ENCODE measurements at regions not wholly inside any gene's neighbourhood (a gene's known extent, or its start where the extent isn't known, plus 50 kb on each side); places are given as distances from the start of the nearest gene placed in this dataset.

GRCh38 chr7:117929237-117929636, 56.0 kb upstream of the CTTNBP2 start:
- H3K9me3 Mint-ChIP-seq: peaks cover 3 to 7% (median 3%) of the 10 kb centered on the region in 3 donors
- H3K36me3 Mint-ChIP-seq: no peaks in the 10 kb centered on the region
- H3K4me3 Mint-ChIP-seq: no peak overlapping the region
- no peaks in the 10 kb centered on the region for H3K4me1 Mint-ChIP-seq
- H3K27ac Mint-ChIP-seq: no peak overlapping the region
- no peaks in the 10 kb centered on the region for H3K27me3 Mint-ChIP-seq

- no peaks in the 10 kb centered on the region for H3K4me1 Mint-ChIP-seq
- H3K4me3 Mint-ChIP-seq: no peak overlapping the region
- H3K27me3 Mint-ChIP-seq: no peaks in the 10 kb centered on the region
- peaks cover 2 to 7% (median 3%) of the 10 kb centered on the region in 3 donors for H3K9me3 Mint-ChIP-seq
- peak overlapping the region in 1 of 3 donors; percentile 60 for H3K27ac Mint-ChIP-seq
- H3K36me3 Mint-ChIP-seq: no peaks in the 10 kb centered on the region
These were observed 58.1 kb upstream of the CTTNBP2 start for GRCh38 chr7:117931314-117931713.

- Mint-ChIP-seq H3K27me3 (no peaks in the 10 kb centered on the region), H3K9me3 (peaks cover 3 to 9% (median 6%) of the 10 kb centered on the region in 3 donors), H3K36me3 (no peaks in the 10 kb centered on the region), H3K27ac (no peak overlapping the region), H3K4me3 (no peak overlapping the region), H3K4me1 (no peaks in the 10 kb centered on the region)
These were observed 64.0 kb upstream of the CTTNBP2 start for GRCh38 chr7:117937049-117937752.

- no peaks in the 10 kb centered on the region for H3K36me3 Mint-ChIP-seq
- no peaks in the 10 kb centered on the region for H3K4me1 Mint-ChIP-seq
- no peaks in the 10 kb centered on the region for H3K27me3 Mint-ChIP-seq
- no peak overlapping the region for H3K4me3 Mint-ChIP-seq
- H3K27ac Mint-ChIP-seq: no peak overlapping the region
- H3K9me3 Mint-ChIP-seq: peaks cover 3 to 10% (median 6%) of the 10 kb centered on the region in 3 donors
These were observed 64.7 kb upstream of the CTTNBP2 start for GRCh38 chr7:117937753-117938483.

- no peak overlapping the region for H3K27ac Mint-ChIP-seq
- no peaks in the 10 kb centered on the region for H3K4me1 Mint-ChIP-seq
- peaks cover 0 to 4% (median 4%) of the 10 kb centered on the region in 3 donors for H3K9me3 Mint-ChIP-seq
- no peak overlapping the region for H3K4me3 Mint-ChIP-seq
- no peaks in the 10 kb centered on the region for H3K27me3 Mint-ChIP-seq
- H3K36me3 Mint-ChIP-seq: peaks cover 3% of the 10 kb centered on the region
These were observed 68.0 kb upstream of the CTTNBP2 start for GRCh38 chr7:117941138-117941810.

GRCh38 chr7:117942780-117943179, 69.5 kb upstream of the CTTNBP2 start:
- H3K4me3 Mint-ChIP-seq: no peak overlapping the region
- no peaks in the 10 kb centered on the region for H3K27me3 Mint-ChIP-seq
- peaks cover 3% of the 10 kb centered on the region for H3K36me3 Mint-ChIP-seq
- no peaks in the 10 kb centered on the region for H3K4me1 Mint-ChIP-seq
- H3K27ac Mint-ChIP-seq: no peak overlapping the region
- peaks cover 0 to 4% (median 2%) of the 10 kb centered on the region in 3 donors for H3K9me3 Mint-ChIP-seq

- Mint-ChIP-seq H3K27me3 (no peaks in the 10 kb centered on the region), H3K27ac (no peak overlapping the region), H3K4me1 (no peaks in the 10 kb centered on the region), H3K9me3 (peaks cover 0 to 4% (median 0%) of the 10 kb centered on the region in 3 donors), H3K4me3 (no peak overlapping the region), H3K36me3 (peaks cover 3% of the 10 kb centered on the region)
These were observed 71.6 kb upstream of the CTTNBP2 start for GRCh38 chr7:117944886-117945285.

GRCh38 chr7:117946151-117946633, 73.0 kb upstream of the CTTNBP2 start:
- Mint-ChIP-seq H3K9me3 (peaks cover 0 to 4% (median 0%) of the 10 kb centered on the region in 3 donors), H3K36me3 (peaks cover 3% of the 10 kb centered on the region), H3K27me3 (no peaks in the 10 kb centered on the region), H3K4me3 (no peak overlapping the region), H3K27ac (no peak overlapping the region), H3K4me1 (no peaks in the 10 kb centered on the region)

GRCh38 chr7:117949232-117949631, 76.0 kb upstream of the CTTNBP2 start:
- Mint-ChIP-seq H3K4me3 (no peak overlapping the region), H3K27ac (no peak overlapping the region), H3K4me1 (no peaks in the 10 kb centered on the region), H3K9me3 (peaks cover 0 to 4% (median 2%) of the 10 kb centered on the region in 3 donors), H3K36me3 (peaks cover 3% of the 10 kb centered on the region), H3K27me3 (peaks cover 1% of the 10 kb centered on the region)

- Mint-ChIP-seq H3K36me3 (no peaks in the 10 kb centered on the region), H3K9me3 (peaks cover 0 to 4% (median 2%) of the 10 kb centered on the region in 3 donors), H3K4me3 (no peak overlapping the region), H3K27ac (no peak overlapping the region), H3K4me1 (no peaks in the 10 kb centered on the region), H3K27me3 (peaks cover 1% of the 10 kb centered on the region)
These were observed 77.5 kb upstream of the CTTNBP2 start for GRCh38 chr7:117950601-117951260.

GRCh38 chr7:117951285-117951684, 78.0 kb upstream of the CTTNBP2 start:
- H3K4me1 Mint-ChIP-seq: no peaks in the 10 kb centered on the region
- H3K27ac Mint-ChIP-seq: no peak overlapping the region
- peaks cover 3% of the 10 kb centered on the region for H3K27me3 Mint-ChIP-seq
- H3K36me3 Mint-ChIP-seq: no peaks in the 10 kb centered on the region
- H3K4me3 Mint-ChIP-seq: no peak overlapping the region
- peaks cover 0 to 4% (median 2%) of the 10 kb centered on the region in 3 donors for H3K9me3 Mint-ChIP-seq

GRCh38 chr7:117951691-117952280, 78.5 kb upstream of the CTTNBP2 start:
- Mint-ChIP-seq H3K27ac (no peak overlapping the region), H3K4me1 (no peaks in the 10 kb centered on the region), H3K36me3 (no peaks in the 10 kb centered on the region), H3K27me3 (peaks cover 3% of the 10 kb centered on the region), H3K4me3 (no peak overlapping the region), H3K9me3 (peaks cover 0 to 4% (median 3%) of the 10 kb centered on the region in 3 donors)

GRCh38 chr7:117955046-117955445, 81.8 kb upstream of the CTTNBP2 start:
- H3K36me3 Mint-ChIP-seq: no peaks in the 10 kb centered on the region
- no peaks in the 10 kb centered on the region for H3K4me1 Mint-ChIP-seq
- peaks cover 0 to 4% (median 3%) of the 10 kb centered on the region in 3 donors for H3K9me3 Mint-ChIP-seq
- peaks cover 3% of the 10 kb centered on the region for H3K27me3 Mint-ChIP-seq
- no peak overlapping the region for H3K4me3 Mint-ChIP-seq
- H3K27ac Mint-ChIP-seq: no peak overlapping the region

- no peaks in the 10 kb centered on the region for H3K4me1 Mint-ChIP-seq
- H3K27ac Mint-ChIP-seq: no peak overlapping the region
- H3K9me3 Mint-ChIP-seq: peaks cover 0 to 1% (median 0%) of the 10 kb centered on the region in 3 donors
- peaks cover 6% of the 10 kb centered on the region for H3K27me3 Mint-ChIP-seq
- no peaks in the 10 kb centered on the region for H3K36me3 Mint-ChIP-seq
- H3K4me3 Mint-ChIP-seq: no peak overlapping the region
These were observed 87.1 kb upstream of the CTTNBP2 start for GRCh38 chr7:117960351-117960750.
